Suprapubic skin (tissue), 4 donors: ENCODE measurements at regions not wholly inside any gene's neighbourhood (a gene's known extent, or its start where the extent isn't known, plus 50 kb on each side); places are given as distances from the start of the nearest gene placed in this dataset.

Experiments used
- CTCF ChIP-seq, 2 donors: fragments of 200-600 bp in 1 of 2; fragments of 450-650 bp in 1 of 2; sonication (generic) in 1 of 2; IDR thresholded peaks; one replicate each; pipeline ENCODE4 v1.5.1; 2016 to 2019; ENCODE audit warnings: antibody characterized with exemption in 2 of 2, mild to moderate bottlenecking in 1 of 2, moderate library complexity in 1 of 2
- EP300 ChIP-seq: sonication (generic); formaldehyde crosslinking; IDR thresholded peaks from one replicate; pipeline ENCODE4 v1.6.1; 2017; ENCODE audit warnings: antibody characterized with exemption
- POLR2AphosphoS5 ChIP-seq, 3 donors: sonication (generic); formaldehyde crosslinking; IDR thresholded peaks; one replicate each; pipeline ENCODE4 v1.6.1; 2017; ENCODE audit warnings: antibody characterized with exemption in 3 of 3

GRCh38 chr2:236366049-236366387, 101.8 kb upstream of the ASB18 start:
- TF ChIP-seq EP300 (no peak), CTCF (IDR thresholded peaks at IDR 0.05) (no peak), POLR2AphosphoS5 (IDR thresholded peaks at IDR 0.05) (no peak)
